Bronchial epithelial cell (primary cell): ENCODE measurements at regions not wholly inside any gene's neighbourhood (a gene's known extent, or its start where the extent isn't known, plus 50 kb on each side); places are given as distances from the start of the nearest gene placed in this dataset.

Experiments used
- DNase-seq: peaks from one replicate; pipeline ENCODE4 v3.0.0-alpha.2; 2010; ENCODE audit warnings: low read depth
- FAIRE-seq: peaks from 2 replicates; lab custom pipeline; 2011; peaks lifted over from hg19 to GRCh38; lab: Jason Lieb, UNC
- H3K27me3 ChIP-seq: 2 replicates; pipeline ENCODE4 v1.5.1; 2011; ENCODE audit warnings: low read length; ENCODE audit not compliant: control insufficient read depth, insufficient read depth
- H3K36me3 ChIP-seq: 2 replicates; pipeline ENCODE4 v1.5.1; 2011; ENCODE audit warnings: low read length; ENCODE audit not compliant: control insufficient read depth, insufficient read depth
- H3K4me3 ChIP-seq: 2 replicates; pipeline ENCODE4 v1.5.1; 2011; ENCODE audit warnings: mild to moderate bottlenecking, low read depth, low read length, control low read depth
- TF ChIP-seq, protein P1 (sequence below): IDR thresholded peaks from 2 replicates; pipeline ENCODE4 v1.5.1; 2011; ENCODE audit warnings: mild to moderate bottlenecking, moderate library complexity, low read length, control low read depth, inconsistent platforms; ENCODE audit not compliant: insufficient read depth, severe bottlenecking

DNA sequence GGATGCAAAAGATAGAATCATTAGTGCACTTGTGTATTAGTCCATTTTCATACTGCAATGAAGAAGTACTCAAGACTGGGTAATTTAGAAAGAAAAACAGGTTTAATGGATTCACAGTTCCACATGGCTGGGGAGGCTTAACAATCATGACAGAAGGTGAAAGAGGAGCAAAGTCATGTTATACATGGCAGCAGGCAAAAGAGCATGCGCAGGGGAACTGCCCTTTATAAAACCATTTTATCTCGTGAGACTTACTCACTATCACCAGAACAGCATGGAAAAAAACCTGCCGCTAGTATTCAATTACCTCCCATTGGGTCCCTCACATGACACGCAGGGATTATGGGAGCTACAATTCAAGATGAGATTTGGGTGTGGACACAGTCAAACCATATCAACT, 129.4 kb downstream of the SCG2 start:
- H3K4me3 ChIP-seq: no peak overlapping the region
- TF ChIP-seq, protein P1, sequence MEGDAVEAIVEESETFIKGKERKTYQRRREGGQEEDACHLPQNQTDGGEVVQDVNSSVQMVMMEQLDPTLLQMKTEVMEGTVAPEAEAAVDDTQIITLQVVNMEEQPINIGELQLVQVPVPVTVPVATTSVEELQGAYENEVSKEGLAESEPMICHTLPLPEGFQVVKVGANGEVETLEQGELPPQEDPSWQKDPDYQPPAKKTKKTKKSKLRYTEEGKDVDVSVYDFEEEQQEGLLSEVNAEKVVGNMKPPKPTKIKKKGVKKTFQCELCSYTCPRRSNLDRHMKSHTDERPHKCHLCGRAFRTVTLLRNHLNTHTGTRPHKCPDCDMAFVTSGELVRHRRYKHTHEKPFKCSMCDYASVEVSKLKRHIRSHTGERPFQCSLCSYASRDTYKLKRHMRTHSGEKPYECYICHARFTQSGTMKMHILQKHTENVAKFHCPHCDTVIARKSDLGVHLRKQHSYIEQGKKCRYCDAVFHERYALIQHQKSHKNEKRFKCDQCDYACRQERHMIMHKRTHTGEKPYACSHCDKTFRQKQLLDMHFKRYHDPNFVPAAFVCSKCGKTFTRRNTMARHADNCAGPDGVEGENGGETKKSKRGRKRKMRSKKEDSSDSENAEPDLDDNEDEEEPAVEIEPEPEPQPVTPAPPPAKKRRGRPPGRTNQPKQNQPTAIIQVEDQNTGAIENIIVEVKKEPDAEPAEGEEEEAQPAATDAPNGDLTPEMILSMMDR: no peak
- DNase-seq (no peak), FAIRE-seq (no peak)
- no peaks in the 10 kb centered on the region for H3K27me3 ChIP-seq
- H3K36me3 ChIP-seq: no peaks in the 10 kb centered on the region

DNA sequence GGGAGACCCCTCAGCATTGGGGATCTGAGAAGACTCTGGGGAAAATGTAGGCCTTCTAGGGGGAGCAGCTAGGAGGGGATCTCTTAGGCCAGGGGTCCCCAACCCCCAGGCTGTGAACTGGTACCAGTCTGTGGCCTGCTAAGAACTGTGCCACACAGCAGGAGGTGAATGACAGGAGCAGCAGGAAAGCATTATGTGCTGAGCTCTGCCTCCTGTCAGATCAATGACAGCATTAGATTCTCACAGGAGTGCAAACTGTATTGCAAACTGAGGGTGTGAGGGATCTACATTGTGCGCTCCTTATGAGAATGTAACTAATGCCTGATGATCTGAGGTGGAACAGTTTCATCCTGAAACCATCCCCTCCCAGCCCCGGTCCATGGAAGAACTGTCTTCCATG, 127.3 kb downstream of the SCG2 start:
- DNase-seq (no peak), FAIRE-seq (peak; percentile 66)
- Histone ChIP-seq H3K4me3 (no peak overlapping the region), H3K36me3 (no peaks in the 10 kb centered on the region), H3K27me3 (no peaks in the 10 kb centered on the region)
- TF ChIP-seq, protein P1: no peak

- no peak for DNase-seq
- no peak for FAIRE-seq
- Histone ChIP-seq H3K27me3 (no peaks in the 10 kb centered on the region), H3K4me3 (no peak overlapping the region), H3K36me3 (no peaks in the 10 kb centered on the region)
- TF ChIP-seq, protein P1: no peak
These were observed 126.3 kb downstream of the SCG2 start for GRCh38 chr2:223475901-223476300.

- DNase-seq (peak; percentile 26), FAIRE-seq (no peak)
- Histone ChIP-seq H3K4me3 (no peak overlapping the region), H3K27me3 (no peaks in the 10 kb centered on the region), H3K36me3 (no peaks in the 10 kb centered on the region)
- TF ChIP-seq, protein P1: no peak
These were observed 124.8 kb downstream of the SCG2 start for GRCh38 chr2:223477318-223477717.

GRCh38 chr2:223481486-223481885, 120.7 kb downstream of the SCG2 start:
- H3K27me3 ChIP-seq: no peaks in the 10 kb centered on the region

DNA sequence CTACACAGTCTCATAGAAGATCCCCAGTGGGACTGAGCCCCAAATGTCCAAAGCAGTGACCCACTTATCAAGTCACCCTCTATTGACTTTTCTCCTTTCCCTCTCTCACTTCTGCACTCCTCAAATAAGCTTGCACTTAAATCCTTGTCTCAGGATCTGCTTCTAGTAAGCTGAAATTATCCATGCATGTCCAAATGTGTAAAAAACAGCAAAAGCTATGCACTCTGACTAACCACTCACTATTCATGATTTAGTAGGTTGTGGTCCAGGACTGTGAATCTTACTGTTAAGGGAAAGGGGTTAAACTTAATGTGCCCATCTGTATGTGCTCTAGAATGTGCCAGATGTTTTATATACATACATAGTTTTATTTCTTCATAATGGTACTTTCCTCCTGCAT, 115.4 kb downstream of the SCG2 start:
- no peak for FAIRE-seq
- no peak for DNase-seq
- TF ChIP-seq, protein P1: no peak

More at GRCh38 chr2:223481486-223481885, 120.7 kb downstream of the SCG2 start:
- FAIRE-seq: no peak
- Histone ChIP-seq H3K36me3 (no peaks in the 10 kb centered on the region), H3K4me3 (no peak overlapping the region)
- no peak for DNase-seq
- TF ChIP-seq, protein P1: no peak

More for the DNA sequence above, 115.4 kb downstream of the SCG2 start:
- no peak overlapping the region for H3K4me3 ChIP-seq
- H3K36me3 ChIP-seq: no peaks in the 10 kb centered on the region
- no peaks in the 10 kb centered on the region for H3K27me3 ChIP-seq
